ENCODE measurements at regions not wholly inside any gene's neighbourhood (a gene's known extent, or its start where the extent isn't known, plus 50 kb on each side); places are given as distances from the start of the nearest gene placed in this dataset.

GRCh38 chrX:49761481-49761880 is 65.7 kb upstream of the PAGE1 start:
- Mint-ChIP-seq H3K27ac (no peak overlapping the region), H3K27me3 (ENCODE audit: insufficient read depth) (peaks cover 14% of the 10 kb centered on the region), H3K4me1 (peaks cover 2% of the 10 kb centered on the region), H3K9me3 (peaks cover 57% of the 10 kb centered on the region), H3K36me3 (ENCODE audit: low read depth) (no peaks in the 10 kb centered on the region), H3K4me3 (no peak overlapping the region)
- TF ChIP-seq CTCF (conservative IDR thresholded peaks at IDR 0.05) = peak; percentile 67
- peaks cover 7% of the 10 kb centered on the region for H3K27me3 ChIP-seq (ENCODE audit: control insufficient read depth, insufficient read depth, low read length, poor library complexity, severe bottlenecking)
- no peaks in the 10 kb centered on the region for H3K4me1 ChIP-seq (ENCODE audit: control insufficient read depth, insufficient read depth, low read length)
- no peaks in the 10 kb centered on the region for H3K36me3 ChIP-seq (ENCODE audit: control insufficient read depth, insufficient read depth, low read length)
- 0% methylated on average over 1 of the region's 2 CpGs; no CpG with 5 or more reads in 1 of the 2 experiments for WGBS, 2 experiments (ENCODE audit: insufficient coverage in 1 of 2, insufficient read length in 1 of 2)
- H3K9me3 ChIP-seq (ENCODE audit: control insufficient read depth, low read length) = no peaks in the 10 kb centered on the region
- H3K4me3 ChIP-seq (ENCODE audit: low read length) = no peak overlapping the region
- no peak overlapping the region for H3K27ac ChIP-seq (ENCODE audit: low read depth, low read length)
- no peak for DNase-seq
- no peak overlapping the region for H3K9ac ChIP-seq (ENCODE audit: extremely low read depth, low read length, poor library complexity, severe bottlenecking)

GRCh38 chrX:49760290-49760890 is 64.6 kb upstream of the PAGE1 start:
- peaks cover 22% of the 10 kb centered on the region for H3K27me3 Mint-ChIP-seq (ENCODE audit: insufficient read depth)
- no peak overlapping the region for H3K27ac Mint-ChIP-seq
- Histone ChIP-seq H3K9me3 (ENCODE audit: control insufficient read depth, low read length) (no peaks in the 10 kb centered on the region), H3K4me1 (ENCODE audit: control insufficient read depth, insufficient read depth, low read length) (no peaks in the 10 kb centered on the region), H3K27me3 (ENCODE audit: control insufficient read depth, insufficient read depth, low read length, poor library complexity, severe bottlenecking) (peaks cover 11% of the 10 kb centered on the region), H3K4me3 (ENCODE audit: low read length) (no peak overlapping the region), H3K9ac (ENCODE audit: extremely low read depth, low read length, poor library complexity, severe bottlenecking) (no peak overlapping the region), H3K36me3 (ENCODE audit: control insufficient read depth, insufficient read depth, low read length) (no peaks in the 10 kb centered on the region), H3K27ac (ENCODE audit: low read depth, low read length) (no peak overlapping the region)
- TF ChIP-seq CTCF (conservative IDR thresholded peaks at IDR 0.05) = no peak
- no peaks in the 10 kb centered on the region for H3K36me3 Mint-ChIP-seq (ENCODE audit: low read depth)
- no peak overlapping the region for H3K4me3 Mint-ChIP-seq
- 90 to 92% methylated on average over 2 to 5 of the region's 6 CpGs for WGBS, 2 experiments (ENCODE audit: insufficient coverage in 1 of 2, insufficient read length in 1 of 2)
- peaks cover 3% of the 10 kb centered on the region for H3K4me1 Mint-ChIP-seq
- H3K9me3 Mint-ChIP-seq = peaks cover 65% of the 10 kb centered on the region
- DNase-seq = no peak

GRCh38 chrX:49756692-49757091 is 60.9 kb upstream of the PAGE1 start:
- TF ChIP-seq CTCF (conservative IDR thresholded peaks at IDR 0.05) = no peak
- Histone ChIP-seq H3K4me1 (ENCODE audit: control insufficient read depth, insufficient read depth, low read length) (no peaks in the 10 kb centered on the region), H3K9me3 (ENCODE audit: control insufficient read depth, low read length) (no peaks in the 10 kb centered on the region), H3K36me3 (ENCODE audit: control insufficient read depth, insufficient read depth, low read length) (no peaks in the 10 kb centered on the region), H3K27ac (ENCODE audit: low read depth, low read length) (no peak overlapping the region), H3K4me3 (ENCODE audit: low read length) (no peak overlapping the region), H3K9ac (ENCODE audit: extremely low read depth, low read length, poor library complexity, severe bottlenecking) (no peak overlapping the region), H3K27me3 (ENCODE audit: control insufficient read depth, insufficient read depth, low read length, poor library complexity, severe bottlenecking) (peaks cover 21% of the 10 kb centered on the region)
- peaks cover 4% of the 10 kb centered on the region for H3K4me1 Mint-ChIP-seq
- peaks cover 24% of the 10 kb centered on the region for H3K27me3 Mint-ChIP-seq (ENCODE audit: insufficient read depth)
- no peak for DNase-seq
- H3K9me3 Mint-ChIP-seq = peaks cover 58% of the 10 kb centered on the region
- H3K4me3 Mint-ChIP-seq = no peak overlapping the region
- H3K36me3 Mint-ChIP-seq (ENCODE audit: low read depth) = no peaks in the 10 kb centered on the region
- WGBS, 2 experiments (ENCODE audit: insufficient coverage in 1 of 2, insufficient read length in 1 of 2) = 80% methylated on average over 2 of the region's 2 CpGs; no CpG with 5 or more reads in 1 of the 2 experiments
- H3K27ac Mint-ChIP-seq = no peak overlapping the region
